Cardiac septum (tissue), 1 donor: ENCODE measurements at regions not wholly inside any gene's neighbourhood (a gene's known extent, or its start where the extent isn't known, plus 50 kb on each side); places are given as distances from the start of the nearest gene placed in this dataset.
"Not testable (repeated sequence)": the region's sequence is repeated elsewhere in the genome, so short reads cannot be mapped to it uniquely, and the experiment has no call there.

ENCODE experiments used
- DNase-seq: peaks from one replicate; pipeline ENCODE4 v3.0.0-alpha.2; 2020; ENCODE audit warnings: low spot score
- intact Hi-C: fragments of 100-400 bp; cut with DNase I; formaldehyde crosslinking; loops from one replicate; pipeline ENCODE4 v1.14.0; 2022
- donor health status: DM: no; HTN: no; CAD: no.

DNA sequence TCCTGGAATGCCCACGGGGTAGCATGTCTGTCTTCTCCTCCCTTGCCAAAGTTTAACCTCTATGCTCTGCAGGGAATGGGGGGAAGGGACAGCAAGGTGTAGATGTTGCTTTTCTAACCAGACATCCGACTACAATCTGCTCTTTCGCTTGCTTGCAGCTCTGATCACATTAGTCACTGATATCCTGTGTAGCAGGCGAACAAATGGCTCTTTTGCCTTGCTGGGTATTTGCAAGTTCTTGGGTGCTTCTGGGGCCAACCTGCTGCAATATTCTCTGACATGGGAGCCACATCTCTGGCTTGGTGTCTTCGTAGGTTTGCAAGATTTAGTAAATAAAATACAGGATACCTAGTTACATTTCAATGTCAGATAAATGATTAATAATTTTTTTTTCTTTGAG, 190.0 kb downstream of the ASB1 start:
- intact Hi-C loops: no loop called here
- no peak for DNase-seq

DNA sequence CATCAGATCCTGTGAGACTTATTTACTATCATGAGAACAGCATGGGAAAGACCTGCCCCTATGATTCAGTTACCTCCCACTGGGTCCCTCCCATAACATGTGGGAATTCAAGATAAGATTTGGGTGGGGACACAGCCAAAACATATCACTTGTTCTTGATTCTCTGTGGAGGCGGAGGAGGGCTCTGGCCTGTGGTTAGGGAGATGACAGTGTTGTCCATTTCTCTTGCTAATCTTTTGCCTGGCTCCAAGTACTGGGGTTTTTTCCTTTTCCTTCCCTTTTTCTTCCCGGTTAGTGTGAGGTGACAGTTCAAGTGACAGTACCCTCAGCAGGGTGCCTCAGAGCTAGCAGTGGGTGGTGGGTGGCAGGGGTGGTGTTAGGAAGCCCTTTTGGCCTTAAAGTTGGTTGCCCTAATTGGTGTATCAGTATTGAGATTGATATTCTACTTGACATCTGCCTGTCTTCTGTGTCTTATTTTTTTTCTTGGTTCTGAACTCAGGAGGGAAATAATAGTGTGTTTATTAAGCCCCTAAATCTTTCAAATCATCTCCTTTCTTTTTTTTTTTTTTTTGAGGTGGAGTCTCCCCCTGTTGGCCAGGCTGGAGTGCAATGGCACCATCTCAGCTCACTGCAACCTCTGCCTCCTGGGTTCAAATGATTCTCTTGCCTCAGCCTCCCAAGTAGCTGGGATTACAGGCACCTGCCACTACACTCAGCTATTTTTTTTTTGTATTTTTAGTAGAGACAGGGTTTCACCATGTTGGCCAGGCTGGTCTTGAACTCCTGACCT, 192.0 kb downstream of the ASB1 start:
- intact Hi-C loops, DNase-seq: not testable (repeated sequence)

DNA sequence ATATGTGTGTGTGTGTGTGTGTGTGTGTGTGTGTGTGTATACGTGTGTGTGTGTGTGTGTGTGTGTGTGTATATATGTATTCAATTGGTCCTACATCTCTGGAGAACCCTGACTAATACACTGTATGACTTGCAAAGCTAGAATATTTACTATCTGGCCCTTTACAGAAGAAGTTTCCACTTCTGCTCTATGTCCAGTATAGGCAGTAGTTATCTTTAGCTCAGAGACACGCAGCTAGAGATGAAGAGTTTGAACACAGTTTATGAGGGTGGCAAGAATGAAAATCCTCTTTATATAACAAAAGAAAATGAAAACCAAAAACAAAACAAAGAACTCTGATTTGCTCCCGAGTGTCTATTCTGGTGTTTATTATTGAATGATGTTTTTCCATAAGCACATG, 201.2 kb downstream of the ASB1 start:
- no peak for DNase-seq
- intact Hi-C loops: no loop called here

DNA sequence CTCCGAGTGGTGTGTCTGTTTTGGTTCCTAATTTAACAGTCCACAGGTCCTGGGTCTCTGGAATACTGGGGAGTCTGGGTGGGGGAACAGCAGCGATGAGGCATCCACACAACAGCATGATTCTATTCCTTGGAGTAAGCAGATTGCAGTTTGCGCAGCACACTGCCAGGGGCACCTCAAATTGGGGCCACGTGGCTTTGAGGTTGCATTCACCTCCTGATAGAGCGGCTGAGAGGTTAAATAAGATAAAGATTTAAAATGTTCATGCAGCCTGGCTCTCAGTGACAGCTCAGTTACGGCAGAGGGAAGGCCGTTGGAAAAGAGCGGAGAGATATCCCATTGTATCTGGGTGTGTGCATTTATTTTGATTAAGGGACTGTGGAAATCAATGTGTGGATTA, 202.3 kb downstream of the ASB1 start:
- DNase-seq: no peak
- intact Hi-C loops: no loop called here

DNA sequence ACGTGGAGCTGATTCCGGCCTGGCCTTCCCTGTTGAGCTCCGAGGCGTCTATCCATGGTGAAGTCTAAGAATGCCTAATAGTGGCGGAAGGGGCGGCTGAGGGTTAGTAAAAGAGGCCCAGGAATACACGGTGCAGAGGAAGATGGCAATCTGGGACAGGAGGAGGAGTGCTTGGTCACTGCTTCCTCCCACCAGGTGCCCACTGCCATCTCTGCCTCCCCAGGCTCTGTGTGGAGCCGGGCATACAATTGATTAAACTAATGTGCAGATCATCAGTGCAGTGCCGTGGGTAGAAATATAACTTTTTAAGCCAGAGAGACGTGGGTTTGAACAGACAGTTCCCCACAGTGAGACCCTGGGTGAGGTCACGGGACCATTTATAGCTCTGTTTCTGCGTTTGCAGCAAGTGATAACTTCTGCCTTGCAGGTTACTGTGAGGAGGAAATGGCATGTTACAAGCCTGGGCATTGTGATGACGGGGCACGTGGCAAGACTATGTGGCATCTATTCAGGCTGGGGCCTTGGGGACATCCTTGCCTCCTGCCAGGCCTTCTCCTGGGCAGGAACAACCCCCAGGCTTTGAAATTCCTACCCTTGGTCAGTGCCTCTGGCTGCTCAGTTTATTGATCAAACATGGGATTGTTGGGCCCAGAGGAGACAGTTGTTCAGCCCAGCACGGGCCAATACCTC, 204.9 kb downstream of the ASB1 start:
- no peak for DNase-seq
- intact Hi-C loops: no loop called here

DNA sequence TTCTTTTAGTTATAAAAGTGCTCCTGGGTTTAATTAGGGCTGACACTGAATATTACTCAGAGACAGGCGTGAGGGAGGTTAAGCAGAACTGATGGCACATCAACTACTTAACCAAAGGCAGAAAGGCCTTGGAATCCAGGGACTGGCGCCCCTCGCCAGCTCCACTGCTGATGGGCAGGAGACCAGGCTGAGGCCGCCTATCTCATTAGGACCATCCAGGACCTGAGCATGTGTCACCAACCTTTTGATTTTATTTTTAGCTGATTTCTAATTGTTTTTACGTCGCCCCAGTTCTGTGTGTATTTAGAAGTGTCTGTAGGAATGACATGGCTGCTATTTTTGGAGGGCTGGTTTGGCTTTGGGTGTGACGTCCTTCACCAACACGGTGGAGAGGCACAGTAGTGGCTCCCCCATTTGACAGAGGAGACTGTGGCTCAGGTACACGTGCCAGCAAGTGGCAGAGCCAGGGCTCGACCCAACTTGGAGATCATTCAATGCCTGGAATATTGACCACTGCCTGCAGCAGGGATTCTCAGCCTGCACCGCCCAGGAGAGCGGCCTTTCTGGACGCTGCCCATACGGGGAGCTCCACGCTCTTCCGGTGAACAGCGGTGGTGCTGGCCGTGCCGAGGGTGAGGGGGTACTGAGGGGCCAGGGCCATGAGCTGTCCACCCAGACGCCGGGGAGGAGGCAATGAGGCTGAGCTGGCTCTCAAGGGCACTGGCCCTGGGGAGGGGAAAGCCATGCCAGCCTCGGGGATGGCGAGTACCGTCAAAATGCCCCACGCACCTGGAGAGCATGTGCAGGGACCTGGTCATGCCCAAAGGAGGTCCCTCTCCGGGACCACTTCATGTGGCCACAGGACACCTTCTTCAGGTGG, 205.7 kb downstream of the ASB1 start:
- intact Hi-C loops: no loop called here
- no peak for DNase-seq

DNA sequence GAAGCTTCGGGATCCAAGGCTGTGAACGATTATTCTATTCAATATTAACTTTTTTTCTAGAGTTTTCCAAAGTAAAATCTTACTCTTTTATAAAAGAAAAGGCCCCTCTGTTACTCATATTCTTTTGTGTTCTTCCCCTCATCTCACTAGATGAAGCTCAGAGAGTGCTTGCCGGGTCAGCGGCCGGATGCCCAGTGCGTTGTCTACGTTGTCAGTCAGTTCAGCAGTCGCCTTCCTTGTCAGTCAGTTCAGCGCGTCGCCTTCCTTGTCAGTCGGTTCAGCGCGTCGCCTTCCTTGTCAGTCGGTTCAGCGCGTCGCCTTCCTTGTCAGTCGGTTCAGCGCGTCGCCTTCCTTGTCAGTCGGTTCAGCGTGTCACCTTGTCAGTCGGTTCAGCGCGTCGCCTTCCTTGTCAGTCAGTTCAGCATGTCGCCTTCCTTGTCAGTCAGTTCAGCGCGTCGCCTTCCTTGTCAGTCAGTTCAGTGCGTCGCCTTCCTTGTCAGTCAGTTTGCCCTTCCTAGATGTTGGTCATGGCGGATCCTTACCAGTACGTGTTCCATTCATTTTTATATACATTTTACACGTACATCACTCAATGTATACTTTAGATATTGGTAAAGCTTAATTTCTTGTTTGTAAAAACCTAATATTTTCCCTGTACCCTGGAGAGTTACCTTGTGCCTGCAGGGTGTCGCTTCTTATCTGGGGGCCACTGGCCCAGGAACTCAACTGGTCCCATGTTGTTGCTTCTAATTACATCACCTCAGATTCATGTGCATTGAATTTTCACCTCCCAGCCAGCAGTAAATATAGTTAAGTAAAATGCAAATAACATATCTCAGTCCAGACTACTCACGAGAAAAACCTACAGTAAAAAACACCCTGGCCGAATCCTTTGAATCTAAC, 206.9 kb downstream of the ASB1 start:
- intact Hi-C loops: no loop called here
- no peak for DNase-seq

DNA sequence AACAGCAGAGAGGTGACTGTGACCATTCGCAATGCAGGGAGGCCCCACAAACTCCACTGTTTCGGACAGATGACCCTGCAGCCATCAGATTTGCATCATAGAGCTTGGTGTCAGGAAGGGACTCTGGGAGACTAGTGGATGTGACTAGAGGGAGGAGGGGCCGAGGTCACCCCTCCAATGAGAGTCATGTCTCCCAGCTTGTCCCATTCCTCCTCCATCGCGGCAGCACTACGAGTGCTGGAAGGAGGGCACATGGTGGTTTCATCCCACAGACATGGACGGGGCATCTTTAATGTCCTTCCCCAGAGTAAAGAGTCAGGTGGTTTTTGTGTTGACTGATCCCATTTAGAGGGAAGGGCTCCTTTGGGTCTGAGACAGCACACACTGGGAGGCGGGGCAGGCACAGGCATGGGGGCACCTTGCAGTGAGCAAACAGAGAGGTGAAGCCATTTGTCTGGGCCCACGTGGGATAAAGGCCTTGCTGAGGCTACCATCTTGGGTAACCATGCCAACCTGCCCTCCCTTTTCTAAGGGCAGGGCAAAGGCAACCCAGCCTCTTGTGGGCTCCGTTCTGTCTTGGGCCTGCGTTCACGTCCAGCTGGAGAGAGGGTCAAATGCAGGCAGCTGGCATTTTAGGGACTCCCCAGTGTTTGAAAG, 208.1 kb downstream of the ASB1 start:
- DNase-seq: no peak
- intact Hi-C loops: no loop called here

DNA sequence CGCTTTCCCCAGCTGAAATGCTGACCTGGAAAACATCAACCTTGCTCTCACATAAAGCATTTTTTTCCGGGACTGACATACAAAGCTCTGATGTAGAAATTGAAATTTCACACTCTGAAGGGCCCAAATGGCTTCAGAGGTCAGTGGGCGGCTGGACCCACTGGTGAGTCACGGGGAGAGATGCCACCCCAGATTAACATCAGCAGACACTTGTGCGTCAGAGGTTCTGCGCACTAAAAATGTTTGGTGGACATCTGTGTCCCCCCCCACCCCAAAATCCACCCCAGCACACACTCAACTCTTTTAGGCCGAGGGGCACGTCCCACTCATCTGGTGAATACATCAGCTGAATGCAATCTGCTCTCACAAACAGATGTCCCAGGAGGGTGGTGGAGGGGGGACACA, 208.9 kb downstream of the ASB1 start:
- intact Hi-C loops: no loop called here
- DNase-seq: no peak

DNA sequence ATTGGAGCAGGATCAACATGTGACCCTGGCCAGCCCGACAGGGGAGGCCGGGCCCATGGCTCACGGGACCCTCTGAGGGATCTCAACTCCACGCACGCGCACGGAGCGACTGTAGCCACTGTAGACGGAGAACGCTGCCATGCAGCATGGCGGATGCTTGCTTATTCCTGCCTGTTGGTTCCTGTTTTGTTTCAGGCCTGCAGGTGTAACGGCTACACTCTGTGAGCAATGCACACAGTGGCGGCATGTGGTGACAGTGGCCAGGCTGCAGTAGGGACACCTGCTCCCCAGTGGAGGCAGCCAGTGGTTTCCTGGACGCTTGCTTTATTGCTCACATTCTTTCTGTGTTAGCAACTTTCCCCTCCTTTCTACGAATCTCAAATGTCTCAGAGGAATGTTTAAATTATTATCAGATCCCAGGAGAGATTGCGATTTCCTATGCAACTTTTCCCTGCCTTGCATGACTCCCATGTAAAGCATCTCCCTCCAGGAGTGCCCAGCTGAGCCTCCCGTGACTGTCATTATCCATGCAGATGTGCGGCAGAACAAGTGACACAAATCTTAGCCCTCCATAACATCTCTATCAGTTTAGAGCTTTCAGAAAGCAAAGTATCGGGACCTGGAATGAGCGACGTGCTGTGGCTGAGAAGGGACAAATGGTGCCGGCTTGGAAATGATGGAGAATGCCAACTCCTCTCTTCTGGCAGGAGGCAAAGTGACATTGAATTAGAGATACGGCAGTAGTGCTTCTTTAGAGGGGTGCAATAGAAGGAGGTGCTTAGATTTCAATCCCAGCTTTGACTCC, 209.7 kb downstream of the ASB1 start:
- no peak for DNase-seq
- intact Hi-C loops: no loop called here

DNA sequence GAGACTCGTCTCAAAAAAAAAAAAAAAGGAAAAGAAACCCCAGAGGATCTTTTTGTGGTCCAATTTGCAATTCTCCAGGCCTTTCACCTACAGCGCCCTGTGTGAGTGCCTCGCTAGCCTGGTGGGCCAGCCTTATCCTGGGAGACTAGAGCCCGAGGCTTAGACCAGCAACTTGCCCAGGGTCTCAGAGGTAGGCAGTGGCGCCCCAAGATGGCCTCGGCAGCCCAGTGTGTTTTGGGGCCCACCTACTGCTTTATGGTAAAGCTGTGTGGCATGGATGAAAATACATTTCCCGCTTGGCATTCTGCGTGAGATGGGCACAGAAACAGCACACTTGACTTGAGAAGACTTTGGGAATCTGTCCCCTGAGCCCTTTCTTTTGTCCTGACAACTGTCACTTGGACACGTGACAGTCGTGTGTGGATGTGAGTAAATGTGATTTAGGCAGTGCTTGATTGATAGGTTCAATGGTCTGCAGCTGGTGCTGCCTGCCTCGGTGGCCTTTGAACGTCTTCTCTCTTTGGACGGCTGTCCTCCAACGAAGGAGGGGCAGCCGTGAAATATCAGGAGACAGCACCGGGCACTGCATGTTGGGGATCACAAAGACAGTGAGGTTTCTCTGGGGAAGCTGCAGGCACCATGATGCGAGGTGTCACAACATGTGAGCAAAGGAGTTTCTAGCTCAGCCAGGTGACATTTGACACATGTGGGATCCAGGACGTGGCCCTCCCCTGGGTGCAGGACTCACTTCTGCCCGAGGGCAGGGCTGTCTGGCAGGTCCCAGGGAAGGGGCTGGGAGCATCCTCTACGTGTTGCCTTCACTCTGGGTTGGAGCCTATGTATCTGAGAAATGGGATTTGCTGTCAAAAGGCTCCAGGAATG, 209.5 kb upstream of the TWIST2 start:
- intact Hi-C loops: no loop called here
- no peak for DNase-seq

DNA sequence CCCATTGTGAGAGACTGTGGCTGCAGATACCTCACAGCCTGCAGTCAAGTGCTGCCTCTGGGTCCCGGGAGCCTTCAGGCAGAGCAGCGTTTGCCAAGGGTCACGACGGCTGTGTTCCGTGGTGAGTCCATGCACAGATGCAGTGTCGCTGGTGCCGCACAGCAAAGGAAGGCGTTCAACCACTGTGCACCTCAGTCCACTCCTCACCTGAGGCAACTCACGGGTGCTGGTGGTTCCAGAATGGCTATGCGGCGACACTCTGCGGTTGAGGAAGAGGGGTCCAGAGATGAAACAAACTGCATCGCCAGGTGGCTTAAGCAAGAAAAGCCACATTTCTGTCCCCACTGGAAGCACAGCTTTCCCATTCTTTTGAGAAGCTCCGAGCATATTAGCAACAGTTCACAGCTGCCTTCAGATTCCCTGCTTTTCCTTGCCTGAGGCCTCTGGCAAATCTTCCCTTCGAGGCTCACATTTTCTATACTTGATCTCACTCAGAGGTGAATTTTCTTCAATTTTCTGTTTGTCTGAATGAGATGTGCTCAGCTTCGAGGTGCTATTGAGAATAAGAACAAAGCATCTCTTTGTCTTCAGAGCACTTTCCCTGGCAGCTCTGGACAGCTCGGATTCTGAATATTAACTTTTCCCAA, 208.8 kb upstream of the TWIST2 start:
- intact Hi-C loops: no loop called here

DNA sequence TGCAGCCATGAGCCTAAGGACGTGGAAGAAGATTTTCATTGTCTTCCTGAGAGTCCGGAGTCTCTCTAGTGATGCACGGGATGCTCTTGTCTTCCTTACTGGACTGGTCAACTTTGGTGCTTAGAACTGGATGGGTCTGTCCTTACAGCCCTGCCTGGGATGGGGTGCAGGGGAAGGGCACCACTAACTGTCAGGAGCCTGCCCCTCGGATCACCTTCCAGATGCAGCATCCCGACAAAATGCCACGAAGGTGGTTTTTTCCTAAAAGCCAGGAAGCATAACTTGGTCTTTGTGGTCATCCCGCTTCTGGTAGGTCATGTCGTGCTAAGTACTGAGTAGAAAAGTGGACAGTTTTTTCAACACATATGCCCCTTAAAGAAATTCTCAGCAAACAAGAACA, 207.4 kb upstream of the TWIST2 start:
- no peak for DNase-seq
- intact Hi-C loops: no loop called here

More for the DNA sequence above, 208.8 kb upstream of the TWIST2 start:
- DNase-seq: no peak

DNA sequence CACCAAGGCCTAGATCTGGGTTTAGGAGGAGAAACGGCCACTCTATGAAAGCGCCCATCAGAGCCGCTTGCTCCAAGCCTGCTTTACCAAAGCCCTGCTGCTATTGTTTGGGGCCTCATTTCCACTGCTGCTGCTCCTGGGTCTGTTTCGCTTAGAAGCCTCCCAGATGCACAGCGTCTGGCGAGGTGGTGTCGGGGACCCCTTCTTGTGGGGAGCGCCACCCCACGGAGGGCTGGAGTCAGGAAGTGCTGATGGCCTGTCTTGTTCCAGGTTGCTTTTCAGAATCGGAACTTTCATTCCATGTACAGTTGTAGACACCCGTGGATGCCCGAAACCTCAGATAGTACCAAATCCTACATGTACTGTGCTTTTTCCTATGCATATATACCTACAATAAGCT, 204.9 kb upstream of the TWIST2 start:
- intact Hi-C loops: no loop called here
- no peak for DNase-seq

DNA sequence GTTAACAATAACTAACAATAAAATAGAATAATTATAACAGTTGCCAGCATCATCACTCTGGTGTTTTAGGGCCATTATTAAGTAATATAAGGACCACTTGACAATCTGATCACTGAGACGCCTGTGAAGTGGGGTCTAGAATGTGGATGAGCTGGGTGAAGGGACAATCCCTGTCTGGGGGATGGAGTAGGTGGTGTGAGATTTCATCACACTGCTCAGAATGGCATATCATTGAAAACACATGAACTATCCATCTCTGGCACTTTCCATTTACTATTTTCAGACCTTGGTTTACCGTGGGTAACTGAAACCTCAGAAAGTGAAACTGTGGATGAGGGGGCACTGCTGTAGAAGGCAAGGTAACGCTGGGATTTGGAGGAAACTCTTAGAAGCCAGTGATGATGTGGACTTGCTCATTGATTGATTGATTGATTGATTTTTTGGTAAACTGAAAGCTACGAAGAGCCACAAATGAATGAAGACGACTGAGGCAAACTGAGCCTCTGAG, 204.4 kb upstream of the TWIST2 start:
- intact Hi-C loops: no loop called here
- no peak for DNase-seq
